ENCODE measurements at regions not wholly inside any gene's neighbourhood (a gene's known extent, or its start where the extent isn't known, plus 50 kb on each side); places are given as distances from the start of the nearest gene placed in this dataset.
"Not testable (repeated sequence)": the region's sequence is repeated elsewhere in the genome, so short reads cannot be mapped to it uniquely, and the experiment has no call there.

GRCh38 chr6:167686204-167686893, 140.4 kb upstream of the AFDN start:
- DNase-seq (ENCODE audit: insufficient read length) (no peak), FAIRE-seq (no peak)
- TF ChIP-seq POLR2A (IDR thresholded peaks at IDR 0.05; ENCODE audit: low read depth, low read length) (no peak), TAF1 (IDR thresholded peaks at IDR 0.05; ENCODE audit: borderline replicate concordance, low read depth, low read length) (no peak)

- TF ChIP-seq POLR2AphosphoS5 (IDR thresholded peaks at IDR 0.05; ENCODE audit: low read depth, low read length), result no peak
- TF ChIP-seq TAF1 (IDR thresholded peaks at IDR 0.05; ENCODE audit: borderline replicate concordance, low read depth, low read length), result no peak
- TF ChIP-seq POLR2A (IDR thresholded peaks at IDR 0.05; ENCODE audit: low read depth, low read length), result no peak
- DNase-seq (ENCODE audit: insufficient read length) (no peak), FAIRE-seq (no peak)
Measured at GRCh38 chr6:167687116-167687725, 139.5 kb upstream of the AFDN start.

- FAIRE-seq (no peak), DNase-seq (ENCODE audit: insufficient read length) (no peak)
- no peak for TF ChIP-seq POLR2AphosphoS5 (IDR thresholded peaks at IDR 0.05; ENCODE audit: low read depth, low read length)
- no peak for TF ChIP-seq TAF1 (IDR thresholded peaks at IDR 0.05; ENCODE audit: borderline replicate concordance, low read depth, low read length)
- TF ChIP-seq POLR2A (IDR thresholded peaks at IDR 0.05; ENCODE audit: low read depth, low read length), result no peak
Measured at GRCh38 chr6:167688123-167688522, 138.6 kb upstream of the AFDN start.

GRCh38 chr6:167689278-167689677, 137.4 kb upstream of the AFDN start:
- FAIRE-seq, result no peak
- TF ChIP-seq POLR2AphosphoS5 (IDR thresholded peaks at IDR 0.05; ENCODE audit: low read depth, low read length), result no peak
- TF ChIP-seq POLR2A (IDR thresholded peaks at IDR 0.05; ENCODE audit: low read depth, low read length), result no peak
- no peak for TF ChIP-seq TAF1 (IDR thresholded peaks at IDR 0.05; ENCODE audit: borderline replicate concordance, low read depth, low read length)

GRCh38 chr6:167689751-167690150, 137.0 kb upstream of the AFDN start:
- no peak for FAIRE-seq
- no peak for DNase-seq (ENCODE audit: insufficient read length)
- no peak for TF ChIP-seq POLR2A (IDR thresholded peaks at IDR 0.05; ENCODE audit: low read depth, low read length)
- TF ChIP-seq POLR2AphosphoS5 (IDR thresholded peaks at IDR 0.05; ENCODE audit: low read depth, low read length), result no peak
- no peak for TF ChIP-seq TAF1 (IDR thresholded peaks at IDR 0.05; ENCODE audit: borderline replicate concordance, low read depth, low read length)

More at GRCh38 chr6:167689278-167689677, 137.4 kb upstream of the AFDN start:
- DNase-seq (ENCODE audit: insufficient read length), result no peak

GRCh38 chr6:167690167-167690922, 136.4 kb upstream of the AFDN start:
- not testable (repeated sequence) for FAIRE-seq; DNase-seq (ENCODE audit: insufficient read length)

GRCh38 chr6:167690931-167691330, 135.8 kb upstream of the AFDN start:
- TF ChIP-seq POLR2AphosphoS5 (IDR thresholded peaks at IDR 0.05; ENCODE audit: low read depth, low read length), result no peak
- no peak for TF ChIP-seq TAF1 (IDR thresholded peaks at IDR 0.05; ENCODE audit: borderline replicate concordance, low read depth, low read length)
- no peak for TF ChIP-seq POLR2A (IDR thresholded peaks at IDR 0.05; ENCODE audit: low read depth, low read length)
- FAIRE-seq (no peak), DNase-seq (ENCODE audit: insufficient read length) (no peak)

GRCh38 chr6:167691533-167692312, 135.0 kb upstream of the AFDN start:
- FAIRE-seq (no peak), DNase-seq (ENCODE audit: insufficient read length) (no peak)
- TF ChIP-seq TAF1 (IDR thresholded peaks at IDR 0.05; ENCODE audit: borderline replicate concordance, low read depth, low read length), result no peak
- TF ChIP-seq POLR2A (IDR thresholded peaks at IDR 0.05; ENCODE audit: low read depth, low read length), result no peak
- TF ChIP-seq POLR2AphosphoS5 (IDR thresholded peaks at IDR 0.05; ENCODE audit: low read depth, low read length), result no peak

- not testable (repeated sequence) for DNase-seq (ENCODE audit: insufficient read length); FAIRE-seq
Measured at GRCh38 chr6:167693478-167693877, 133.2 kb upstream of the AFDN start.

- no peak for TF ChIP-seq POLR2AphosphoS5 (IDR thresholded peaks at IDR 0.05; ENCODE audit: low read depth, low read length)
- no peak for TF ChIP-seq TAF1 (IDR thresholded peaks at IDR 0.05; ENCODE audit: borderline replicate concordance, low read depth, low read length)
- no peak for TF ChIP-seq POLR2A (IDR thresholded peaks at IDR 0.05; ENCODE audit: low read depth, low read length)
- DNase-seq (ENCODE audit: insufficient read length) (no peak), FAIRE-seq (no peak)
Measured at GRCh38 chr6:167695831-167696230, 130.9 kb upstream of the AFDN start.

GRCh38 chr6:167696296-167696695, 130.4 kb upstream of the AFDN start:
- TF ChIP-seq POLR2AphosphoS5 (IDR thresholded peaks at IDR 0.05; ENCODE audit: low read depth, low read length) (no peak), POLR2A (IDR thresholded peaks at IDR 0.05; ENCODE audit: low read depth, low read length) (no peak), TAF1 (IDR thresholded peaks at IDR 0.05; ENCODE audit: borderline replicate concordance, low read depth, low read length) (no peak)
- no peak for DNase-seq (ENCODE audit: insufficient read length)
- no peak for FAIRE-seq
